Loucy (cell line): ENCODE measurements at regions not wholly inside any gene's neighbourhood (a gene's known extent, or its start where the extent isn't known, plus 50 kb on each side); places are given as distances from the start of the nearest gene placed in this dataset.

Experiments
- H2AFZ ChIP-seq: fragments of 200-600 bp; sonication (generic); 2 replicates; pipeline ENCODE4 v1.6.0; 2016; ENCODE audit warnings: antibody characterized with exemption, mild to moderate bottlenecking, low read length, moderate library complexity
- H3F3A ChIP-seq: fragments of 200-600 bp; 2 replicates; pipeline ENCODE4 v1.6.0; 2016; ENCODE audit warnings: antibody characterized with exemption, low read depth, mild to moderate bottlenecking
- H3K27me3 ChIP-seq: fragments of 200-600 bp; sonication (generic); 2 replicates; pipeline ENCODE4 v1.6.1; 2014; ENCODE audit warnings: low read length, mild to moderate bottlenecking; ENCODE audit not compliant: insufficient read depth, poor library complexity, severe bottlenecking
- H3K36me3 ChIP-seq: fragments of 200-600 bp; sonication (generic); 2 replicates; pipeline ENCODE4 v1.6.1; 2016; ENCODE audit warnings: low read length; ENCODE audit not compliant: insufficient read depth
- H3K4me1 ChIP-seq: fragments of 200-600 bp; sonication (generic); 2 replicates; pipeline ENCODE4 v1.5.1; 2014; ENCODE audit warnings: low read length, mild to moderate bottlenecking; ENCODE audit not compliant: insufficient read depth, poor library complexity, severe bottlenecking
- H3K4me2 ChIP-seq: fragments of 200-600 bp; sonication (generic); 2 replicates; pipeline ENCODE4 v1.6.0; 2014; ENCODE audit warnings: antibody characterized with exemption, low read length, low read depth, mild to moderate bottlenecking; ENCODE audit not compliant: poor library complexity, severe bottlenecking
- H3K4me3 ChIP-seq: fragments of 200-600 bp; sonication (generic); 2 replicates; pipeline ENCODE4 v1.5.1; 2014; ENCODE audit warnings: low read length, mild to moderate bottlenecking, mixed read lengths; ENCODE audit not compliant: poor library complexity, severe bottlenecking
- H3K79me2 ChIP-seq: fragments of 200-600 bp; sonication (generic); 2 replicates; pipeline ENCODE4 v1.6.1; 2014; ENCODE audit warnings: low read length; ENCODE audit not compliant: insufficient read depth
- H3K9ac ChIP-seq: fragments of 200-600 bp; sonication (generic); 2 replicates; pipeline ENCODE4 v1.6.0; 2014; ENCODE audit warnings: mild to moderate bottlenecking, low read depth, low read length, moderate library complexity; ENCODE audit not compliant: poor library complexity, severe bottlenecking
- H3K9me2 ChIP-seq: fragments of 200-600 bp; sonication (generic); replicated peaks from 2 replicates; pipeline ENCODE4 v1.6.1; 2016; ENCODE audit warnings: low read depth, low read length, mixed read lengths
- H3K9me3 ChIP-seq: fragments of 200-600 bp; sonication (generic); 2 replicates; pipeline ENCODE4 v1.6.1; 2014; ENCODE audit warnings: mild to moderate bottlenecking, antibody characterized with exemption, low read length, low read depth; ENCODE audit not compliant: insufficient read depth
- H4K20me1 ChIP-seq: fragments of 200-600 bp; sonication (generic); 2 replicates; pipeline ENCODE4 v1.6.0; 2014; ENCODE audit warnings: antibody characterized with exemption, low read length, mild to moderate bottlenecking; ENCODE audit not compliant: insufficient read depth, poor library complexity, severe bottlenecking
- EZH2phosphoT487 ChIP-seq: fragments of 200-600 bp; IDR thresholded peaks from 2 replicates; pipeline ENCODE4 v1.6.1; 2018; ENCODE audit warnings: antibody characterized with exemption, mild to moderate bottlenecking, moderate library complexity, borderline replicate concordance
- TF ChIP-seq, protein P1 (sequence below): fragments of 200-600 bp; sonication (generic); conservative IDR thresholded peaks from 2 replicates; pipeline ENCODE4 v1.5.1; 2014; ENCODE audit warnings: mild to moderate bottlenecking, antibody characterized with exemption, low read length

DNA sequence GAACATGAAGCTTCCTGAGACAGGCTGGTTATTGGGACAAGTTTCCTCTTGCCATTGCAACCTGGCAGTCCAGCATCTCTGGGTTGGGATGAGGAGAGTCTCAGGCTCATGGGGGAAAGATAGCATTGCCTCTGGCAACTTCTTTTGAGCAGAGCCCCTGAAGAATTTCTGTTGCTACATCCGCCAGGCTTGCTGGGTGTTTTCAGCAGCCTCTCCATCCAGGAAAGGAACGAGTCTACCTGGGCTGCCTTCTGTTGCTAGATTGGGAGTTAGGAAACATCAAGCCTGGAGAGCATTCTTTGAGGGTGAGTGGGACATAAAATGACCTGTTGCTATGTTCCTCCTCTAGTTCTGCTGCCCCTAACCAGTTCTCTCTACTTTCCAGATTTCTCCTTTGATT, 313.5 kb downstream of the RFPL4B start:
- H3K9ac ChIP-seq: no peak overlapping the region
- peaks cover 3% of the 10 kb centered on the region; the same call in 1 of the 2 replicates for H3K9me2 ChIP-seq
- no peaks in the 10 kb centered on the region for H3K79me2 ChIP-seq
- no peaks in the 10 kb centered on the region for H3K4me1 ChIP-seq
- H4K20me1 ChIP-seq: no peaks in the 10 kb centered on the region
- no peak overlapping the region for H3K4me3 ChIP-seq
- no peak overlapping the region for H2AFZ ChIP-seq
- H3K27me3 ChIP-seq: no peaks in the 10 kb centered on the region
- no peaks in the 10 kb centered on the region for H3F3A ChIP-seq
- H3K36me3 ChIP-seq: no peaks in the 10 kb centered on the region
- H3K4me2 ChIP-seq: no peak overlapping the region
- TF ChIP-seq, protein P1, sequence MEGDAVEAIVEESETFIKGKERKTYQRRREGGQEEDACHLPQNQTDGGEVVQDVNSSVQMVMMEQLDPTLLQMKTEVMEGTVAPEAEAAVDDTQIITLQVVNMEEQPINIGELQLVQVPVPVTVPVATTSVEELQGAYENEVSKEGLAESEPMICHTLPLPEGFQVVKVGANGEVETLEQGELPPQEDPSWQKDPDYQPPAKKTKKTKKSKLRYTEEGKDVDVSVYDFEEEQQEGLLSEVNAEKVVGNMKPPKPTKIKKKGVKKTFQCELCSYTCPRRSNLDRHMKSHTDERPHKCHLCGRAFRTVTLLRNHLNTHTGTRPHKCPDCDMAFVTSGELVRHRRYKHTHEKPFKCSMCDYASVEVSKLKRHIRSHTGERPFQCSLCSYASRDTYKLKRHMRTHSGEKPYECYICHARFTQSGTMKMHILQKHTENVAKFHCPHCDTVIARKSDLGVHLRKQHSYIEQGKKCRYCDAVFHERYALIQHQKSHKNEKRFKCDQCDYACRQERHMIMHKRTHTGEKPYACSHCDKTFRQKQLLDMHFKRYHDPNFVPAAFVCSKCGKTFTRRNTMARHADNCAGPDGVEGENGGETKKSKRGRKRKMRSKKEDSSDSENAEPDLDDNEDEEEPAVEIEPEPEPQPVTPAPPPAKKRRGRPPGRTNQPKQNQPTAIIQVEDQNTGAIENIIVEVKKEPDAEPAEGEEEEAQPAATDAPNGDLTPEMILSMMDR: no peak
- no peak for TF ChIP-seq EZH2phosphoT487
- H3K9me3 ChIP-seq: no peaks in the 10 kb centered on the region

DNA sequence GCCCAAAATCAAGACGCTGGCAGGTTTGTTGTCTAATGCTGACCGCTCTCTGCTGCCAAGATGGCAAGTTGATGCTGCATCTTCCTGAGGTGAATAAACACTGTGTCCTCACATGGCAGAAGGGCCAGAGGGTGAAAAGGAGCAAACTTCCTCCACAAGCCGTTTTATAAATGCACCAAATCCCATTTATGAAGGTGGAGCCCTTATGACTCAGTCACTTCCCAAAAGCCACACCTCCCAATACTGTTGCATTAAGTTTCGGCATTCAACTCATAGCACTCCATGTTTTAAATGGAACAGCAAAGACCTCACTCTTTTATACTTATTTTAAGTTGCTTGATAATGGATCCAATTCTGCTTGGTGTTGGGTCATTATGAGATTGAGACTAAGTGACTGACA, 316.6 kb downstream of the RFPL4B start:
- H3K9me3 ChIP-seq: no peaks in the 10 kb centered on the region
- H3F3A ChIP-seq: no peaks in the 10 kb centered on the region
- H3K4me1 ChIP-seq: no peaks in the 10 kb centered on the region
- no peak overlapping the region for H3K4me2 ChIP-seq
- H4K20me1 ChIP-seq: no peaks in the 10 kb centered on the region
- H3K9ac ChIP-seq: no peak overlapping the region
- peaks cover 1% of the 10 kb centered on the region; the same call in 1 of the 2 replicates for H3K9me2 ChIP-seq
- no peaks in the 10 kb centered on the region for H3K79me2 ChIP-seq
- TF ChIP-seq, protein P1: no peak
- no peak for TF ChIP-seq EZH2phosphoT487
- H3K36me3 ChIP-seq: no peaks in the 10 kb centered on the region
- no peak overlapping the region for H2AFZ ChIP-seq
- no peaks in the 10 kb centered on the region for H3K27me3 ChIP-seq
- H3K4me3 ChIP-seq: no peak overlapping the region

DNA sequence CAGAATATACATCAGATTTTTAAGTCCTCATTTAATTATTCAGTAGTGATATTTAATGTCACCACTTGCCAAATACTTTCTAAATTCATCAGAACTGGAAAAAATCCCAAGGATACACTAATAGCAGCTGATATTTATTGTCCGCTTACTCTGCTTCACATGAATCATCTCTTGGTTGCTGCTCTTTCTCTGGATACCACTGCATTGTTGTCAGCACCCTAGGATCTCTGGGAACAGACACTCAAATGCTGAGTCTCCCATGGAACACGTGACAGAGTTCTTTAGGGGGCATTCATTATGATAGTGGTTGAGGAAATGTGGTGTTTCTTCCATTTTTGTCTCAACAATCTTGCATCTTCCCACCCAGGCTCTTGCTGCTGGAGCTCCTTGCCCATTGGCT, 318.0 kb downstream of the RFPL4B start:
- TF ChIP-seq, protein P1: no peak
- TF ChIP-seq EZH2phosphoT487: no peak
- H3F3A ChIP-seq: no peaks in the 10 kb centered on the region
- H3K9ac ChIP-seq: no peak overlapping the region
- no peaks in the 10 kb centered on the region for H4K20me1 ChIP-seq
- no peak overlapping the region for H3K4me2 ChIP-seq
- H3K79me2 ChIP-seq: no peaks in the 10 kb centered on the region
- H2AFZ ChIP-seq: no peak overlapping the region
- no peak overlapping the region for H3K4me3 ChIP-seq
- no peaks in the 10 kb centered on the region for H3K36me3 ChIP-seq
- H3K27me3 ChIP-seq: no peaks in the 10 kb centered on the region
- no peaks in the 10 kb centered on the region for H3K4me1 ChIP-seq
- no peaks in the 10 kb centered on the region for H3K9me2 ChIP-seq
- no peaks in the 10 kb centered on the region for H3K9me3 ChIP-seq
